HG03097 (cell line): ENCODE measurements at regions not wholly inside any gene's neighbourhood (a gene's known extent, or its start where the extent isn't known, plus 50 kb on each side); places are given as distances from the start of the nearest gene placed in this dataset.
"Not testable (repeated sequence)": the region's sequence is repeated elsewhere in the genome, so short reads cannot be mapped to it uniquely, and the experiment has no call there.

ENCODE experiments used
- ATAC-seq: cut with Tn5 transposase; IDR thresholded peaks from one replicate; pipeline ENCODE4 v1.9.1; 2021; ENCODE audit not compliant: unreplicated experiment, low FRiP score

DNA sequence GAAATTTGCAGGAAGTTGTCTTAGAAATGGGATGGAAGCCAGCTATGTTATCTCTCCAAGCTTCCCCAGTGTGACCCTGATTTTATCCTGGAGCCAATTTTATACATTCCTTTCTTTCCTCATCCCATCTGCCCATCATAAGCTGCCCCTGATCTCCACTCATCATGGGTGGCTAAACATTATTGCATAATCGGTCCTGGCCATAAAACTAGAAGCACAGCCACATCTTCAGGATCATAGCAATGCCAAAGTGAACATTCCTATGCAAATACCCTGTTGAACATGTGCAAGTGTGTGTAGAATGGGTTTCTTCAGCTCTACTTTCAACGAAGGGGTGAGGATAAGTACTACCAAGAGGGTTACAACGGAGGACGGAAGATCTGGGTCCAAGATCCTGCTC lies 50.6 kb upstream of the COG2 start:
- ATAC-seq = no peak

DNA sequence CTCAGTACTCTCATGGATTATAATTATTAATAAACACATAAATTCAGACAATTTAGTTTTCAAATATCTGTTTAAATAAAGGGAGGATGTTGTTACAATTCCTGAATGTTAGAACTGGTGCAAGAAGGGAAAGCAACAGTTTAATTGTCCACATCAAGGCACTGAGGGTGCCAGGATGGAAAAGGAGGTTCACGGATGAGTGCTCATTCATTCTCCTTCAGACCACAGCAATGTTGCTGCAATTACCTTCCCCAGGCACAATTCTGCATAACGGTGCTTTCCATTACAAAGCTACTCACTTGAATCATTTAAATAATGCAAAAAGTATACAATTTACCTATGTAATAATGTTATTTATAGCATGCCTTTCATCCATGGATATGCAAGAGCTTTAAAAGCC lies 52.3 kb upstream of the COG2 start:
- ATAC-seq = no peak

DNA sequence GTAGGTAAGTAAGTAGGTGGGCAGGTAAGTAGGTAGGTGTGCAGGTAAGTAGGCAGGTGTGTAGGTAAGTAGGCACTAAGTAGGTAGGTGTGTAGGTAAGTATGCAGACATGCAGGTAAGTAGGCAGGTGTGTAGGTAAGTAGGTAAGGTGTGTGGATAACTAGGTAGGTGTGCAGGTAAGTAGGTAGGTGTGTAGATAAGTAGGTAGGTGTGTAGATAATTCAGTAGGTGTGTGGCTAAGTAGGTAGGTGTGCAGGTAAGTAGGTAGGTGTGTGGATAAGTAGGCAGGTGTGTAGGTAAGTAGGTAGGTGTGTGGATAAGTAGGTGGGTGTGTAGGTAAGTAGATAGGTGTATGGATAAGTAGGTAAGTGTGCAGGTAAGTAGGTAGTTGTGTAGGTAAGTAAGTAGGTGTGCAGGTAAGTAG lies 53.9 kb upstream of the COG2 start:
- ATAC-seq = no peak

DNA sequence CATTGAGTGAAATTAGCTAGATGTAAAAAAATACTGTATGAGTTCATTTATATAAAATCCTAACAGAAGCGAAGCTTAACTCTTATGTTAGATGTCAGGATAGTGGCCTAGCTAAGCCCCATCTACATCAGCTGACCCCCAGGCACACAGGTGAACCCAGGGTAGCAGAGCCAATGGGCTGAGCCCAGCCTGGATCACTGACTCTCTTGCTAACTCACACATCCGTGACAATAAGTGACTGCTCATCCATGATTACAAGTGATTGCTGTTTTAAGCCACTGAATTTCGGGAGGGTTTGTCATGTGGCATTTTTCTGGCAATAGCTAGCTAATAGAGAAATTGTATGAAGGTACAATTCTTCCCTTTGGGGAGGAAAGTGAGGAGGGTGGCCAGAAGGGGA lies 55.2 kb upstream of the COG2 start:
- no peak for ATAC-seq

DNA sequence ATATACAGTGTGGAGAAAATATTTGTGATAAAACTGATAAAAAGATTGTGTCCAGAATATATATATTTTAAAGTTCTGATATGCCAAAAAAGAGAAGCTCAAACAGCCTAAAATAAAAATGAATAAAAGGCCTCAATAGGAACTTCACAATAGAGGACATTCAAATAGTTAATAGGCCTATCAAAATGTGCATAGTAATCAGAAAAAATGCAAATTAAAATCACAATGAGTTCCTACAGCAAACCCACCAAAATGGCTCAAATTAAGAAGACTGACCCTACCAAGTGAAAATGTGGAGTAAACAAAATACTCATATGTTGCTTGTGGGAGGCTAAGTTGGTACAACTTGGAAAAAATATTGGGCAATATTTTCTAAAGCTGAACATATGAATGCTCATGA lies 57.6 kb upstream of the COG2 start:
- ATAC-seq = no peak

DNA sequence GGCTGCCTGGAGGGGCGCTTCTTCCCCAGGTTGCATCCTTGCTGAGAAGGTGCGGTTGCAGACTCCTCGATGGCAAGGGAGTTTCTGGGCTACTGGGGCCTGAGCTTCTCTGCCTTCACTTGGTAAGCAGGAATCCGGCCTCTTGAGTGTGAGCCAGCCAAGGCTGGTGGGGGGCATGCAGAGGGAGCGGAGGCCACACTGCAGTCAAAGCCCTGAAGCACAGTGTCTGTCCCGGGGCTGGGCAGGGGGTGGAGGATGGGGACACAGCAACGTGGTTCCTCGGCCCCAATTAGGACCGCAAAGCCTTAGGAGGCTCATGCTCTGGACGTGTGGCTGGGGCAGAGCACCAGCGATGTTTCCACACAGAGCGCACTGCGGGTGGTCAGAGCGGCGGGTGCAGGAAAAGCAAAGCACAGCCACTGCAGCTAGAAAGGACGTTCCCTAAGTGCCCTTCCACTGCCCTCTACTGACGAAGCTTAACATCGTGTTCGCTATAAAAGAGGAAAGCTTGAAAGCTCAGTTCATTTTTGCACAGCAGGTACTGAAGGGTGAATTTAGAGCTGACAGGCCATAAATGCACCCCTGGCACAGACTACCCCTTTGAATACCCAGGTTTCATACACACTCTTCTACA lies 60.7 kb upstream of the COG2 start:
- ATAC-seq = no peak

DNA sequence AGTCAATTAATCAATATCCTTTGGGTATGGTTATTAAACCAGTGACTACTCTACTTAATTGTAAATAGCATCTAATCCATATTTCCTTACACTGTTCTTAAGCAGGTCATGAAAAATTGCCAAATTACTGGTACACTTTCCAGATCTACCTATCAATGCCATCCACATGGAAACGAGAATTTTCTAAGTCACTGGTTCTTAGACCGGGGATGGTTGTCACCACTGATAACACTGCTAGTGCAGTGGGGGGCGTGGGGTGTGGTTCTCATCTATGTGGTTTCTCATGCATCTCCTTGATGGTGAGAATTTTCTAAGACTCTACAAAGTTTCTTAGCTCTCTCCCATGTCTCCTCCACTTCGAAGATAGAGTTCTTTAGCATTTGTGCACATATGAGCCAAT lies 63.7 kb upstream of the COG2 start:
- ATAC-seq = no peak

DNA sequence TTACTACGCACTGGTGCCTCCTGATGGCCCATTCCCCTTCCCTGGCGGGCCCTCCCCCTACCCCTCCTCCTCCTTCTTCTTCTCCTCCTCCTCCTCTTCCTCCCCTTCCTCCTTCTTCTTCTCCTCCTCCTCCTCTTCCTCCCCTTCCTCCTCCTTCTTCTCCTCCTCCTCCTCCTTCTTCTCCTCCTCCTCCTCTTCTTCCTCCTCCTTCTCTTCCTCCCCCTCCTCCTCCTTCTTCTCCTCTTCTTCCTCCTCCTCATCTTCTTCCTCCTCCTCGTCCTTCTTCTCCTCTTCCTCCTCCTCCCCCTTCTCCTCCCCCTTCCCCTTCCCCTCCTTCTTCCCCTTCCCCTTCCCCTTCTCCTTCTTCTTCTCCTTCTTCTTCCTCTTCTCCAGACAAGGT lies 64.7 kb upstream of the COG2 start:
- no peak for ATAC-seq

DNA sequence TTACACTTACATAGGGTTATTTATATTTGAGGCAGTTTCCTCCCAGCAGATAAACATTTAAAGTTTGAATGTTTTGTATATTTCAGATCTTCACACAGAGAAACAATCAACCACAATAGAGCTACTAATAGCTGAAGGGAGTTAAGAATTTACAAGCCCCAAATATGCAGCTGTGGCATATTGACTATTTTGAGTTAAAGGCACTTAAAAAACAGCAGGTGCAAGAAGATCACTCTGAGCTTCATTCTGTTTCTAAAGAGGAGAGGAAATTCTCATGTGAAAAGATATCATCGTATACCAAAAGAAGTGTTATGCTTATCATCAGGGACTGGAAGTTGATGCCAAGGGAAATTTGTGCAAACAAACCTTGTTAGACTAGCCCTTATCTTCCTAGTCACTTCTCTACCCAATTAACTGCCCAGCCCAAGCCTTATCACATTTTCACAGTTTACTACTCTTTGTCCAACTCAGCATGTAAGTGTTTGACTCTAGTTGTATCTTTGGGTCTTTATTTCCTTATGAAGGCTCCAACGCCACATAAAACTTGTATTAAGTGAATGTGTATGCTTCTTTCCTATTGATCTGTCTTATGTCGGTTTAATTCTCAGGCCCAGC lies 66.3 kb upstream of the COG2 start:
- no peak for ATAC-seq

DNA sequence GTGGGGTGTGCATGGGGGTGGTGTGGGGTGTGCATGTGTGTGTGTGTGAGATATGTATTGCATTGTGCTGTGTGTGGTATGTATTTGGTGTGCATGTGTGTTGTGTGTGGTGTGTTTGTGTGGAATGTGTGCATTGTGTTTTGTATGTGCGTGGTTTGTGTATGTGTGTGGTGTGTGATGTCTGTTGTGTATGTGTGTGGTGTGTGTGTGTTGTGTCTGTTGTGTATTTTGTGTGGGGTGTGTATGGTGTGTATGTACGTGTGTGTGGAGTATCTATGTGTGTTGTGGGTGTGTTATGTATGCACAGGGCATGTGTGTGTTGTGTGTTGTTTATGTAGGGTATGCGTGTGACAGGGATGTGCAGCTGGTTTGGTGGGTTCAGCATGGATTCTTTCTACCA lies 67.8 kb upstream of the COG2 start:
- no peak for ATAC-seq

DNA sequence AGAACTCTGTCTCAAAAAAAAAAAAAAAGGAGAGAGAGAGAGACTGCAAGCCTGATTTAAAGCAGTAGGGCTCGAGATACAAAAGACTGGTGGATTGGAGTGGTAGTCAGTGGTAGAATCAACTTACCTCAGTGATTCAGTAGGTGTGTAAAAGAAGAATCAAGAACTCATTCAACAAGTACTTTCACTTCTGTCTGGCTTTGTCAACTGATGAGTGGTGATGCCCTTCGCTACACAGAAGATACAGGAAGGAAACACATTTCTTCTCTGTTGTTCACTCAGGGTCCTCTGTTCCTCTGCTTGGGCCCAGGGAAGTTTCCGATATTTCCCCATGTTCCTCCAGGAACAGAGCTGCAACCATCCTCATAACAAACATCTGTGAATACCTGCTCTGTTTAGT lies 68.6 kb upstream of the COG2 start:
- no peak for ATAC-seq

DNA sequence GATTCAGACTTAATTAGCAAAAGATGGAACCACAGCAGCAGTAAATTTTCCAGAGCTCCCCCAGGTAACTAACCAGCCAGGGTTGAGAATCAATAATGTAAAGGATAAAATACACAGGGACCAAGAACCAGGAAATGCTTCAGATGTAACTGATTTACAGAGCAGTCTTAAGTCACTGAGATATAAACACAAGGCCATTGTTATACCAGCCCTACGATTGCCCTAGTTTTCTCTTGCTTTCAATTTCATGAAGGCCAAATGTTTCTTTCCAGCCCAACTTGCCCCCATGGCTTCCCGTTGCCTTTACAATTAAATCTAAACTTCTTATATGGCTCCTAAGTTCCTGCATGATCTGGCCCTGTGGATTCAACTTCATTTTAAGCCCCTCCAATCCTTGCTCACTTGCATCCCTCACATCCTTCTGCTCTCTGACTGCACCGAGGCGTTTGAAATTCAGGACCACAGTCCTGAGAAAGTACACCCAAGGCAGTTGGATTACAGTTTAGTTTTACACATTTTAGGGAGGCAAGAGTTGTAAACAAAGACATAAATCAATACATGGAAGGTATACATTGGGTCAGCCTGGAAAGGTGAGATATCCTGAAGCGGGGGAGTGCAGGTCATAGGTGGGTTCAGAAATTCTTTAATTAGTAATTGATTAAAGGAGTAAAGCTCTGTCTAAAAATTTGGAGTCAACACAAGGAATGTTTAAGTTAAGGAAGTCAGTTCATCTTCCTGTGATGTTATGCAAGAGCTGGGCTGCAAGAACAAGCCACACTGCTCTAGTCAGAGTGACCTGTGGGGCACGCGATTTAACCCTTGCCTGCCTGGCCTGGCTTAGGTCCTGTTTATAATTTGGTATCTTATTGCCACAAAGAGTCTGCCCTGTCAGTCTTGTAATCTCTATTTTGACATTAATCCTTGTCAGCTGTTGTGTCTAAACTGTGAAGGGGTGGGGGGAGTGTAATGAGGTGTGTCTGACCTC lies 69.9 kb upstream of the COG2 start:
- no peak for ATAC-seq

DNA sequence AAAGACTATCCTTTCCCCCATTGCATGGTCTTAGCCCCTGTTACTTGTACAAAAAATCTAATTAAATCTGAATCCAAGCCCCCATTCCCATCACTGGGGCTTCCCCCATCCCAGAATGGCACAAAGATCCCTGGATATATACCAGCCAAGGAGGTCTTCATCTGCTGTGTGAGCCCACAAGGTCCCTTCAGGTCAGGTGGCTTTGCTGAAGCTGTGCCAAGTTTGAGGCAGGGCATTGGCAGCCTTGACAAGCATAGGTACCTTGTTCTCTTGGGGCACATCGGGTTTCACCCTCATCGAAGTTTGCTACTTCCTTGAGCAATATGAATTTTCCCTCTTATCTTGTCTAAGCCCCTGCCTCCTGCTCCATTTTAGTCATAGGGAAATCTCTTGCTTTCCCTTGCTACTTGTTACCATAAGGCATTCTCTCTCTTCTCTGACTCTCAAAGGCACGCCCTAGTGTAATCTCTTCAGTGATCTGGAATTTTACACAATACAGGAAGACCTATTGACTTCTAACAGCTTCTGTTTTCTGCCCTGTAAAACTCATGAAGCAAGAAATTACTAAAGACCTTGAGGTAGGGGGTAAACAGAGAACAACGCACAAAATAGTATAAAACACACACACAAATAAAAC lies 71.4 kb upstream of the COG2 start:
- ATAC-seq = no peak

DNA sequence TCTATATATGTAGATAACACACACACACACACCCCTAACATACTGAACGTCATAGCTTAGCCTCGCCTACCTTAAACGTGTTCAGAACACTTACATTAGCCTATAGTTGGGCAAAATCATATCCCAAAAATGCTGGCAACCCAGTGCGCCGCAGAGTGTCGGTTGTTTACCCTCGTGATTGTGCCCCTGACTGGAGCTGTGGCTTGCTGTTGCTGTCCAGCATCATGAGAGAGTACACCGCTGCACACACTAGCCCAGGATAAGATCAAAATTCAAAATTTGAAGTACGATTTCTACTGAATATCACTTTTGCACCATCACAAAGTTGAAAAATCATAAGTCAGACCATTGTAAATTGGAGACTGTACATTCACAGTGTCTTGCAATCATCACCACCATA lies 73.1 kb upstream of the COG2 start:
- ATAC-seq = no peak

DNA sequence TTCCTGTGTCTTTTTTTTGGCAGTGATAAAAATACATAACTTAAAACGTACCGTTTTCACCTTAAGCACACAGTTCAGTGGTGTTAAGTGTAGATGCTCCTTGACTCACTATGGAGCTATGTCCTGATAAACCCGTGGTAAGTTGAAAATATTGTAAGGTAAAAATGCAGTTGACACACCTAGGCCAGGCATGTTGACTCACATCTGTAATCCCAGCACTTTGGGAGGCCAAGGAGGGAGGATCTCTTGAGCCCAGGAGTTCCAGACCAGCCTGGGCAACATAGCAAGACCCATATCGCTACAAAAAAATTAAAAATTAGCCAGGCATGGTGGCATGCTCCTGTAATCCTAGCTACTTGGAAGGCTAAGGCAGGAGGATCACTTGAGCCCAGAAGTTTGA lies 73.6 kb upstream of the COG2 start:
- no peak for ATAC-seq

DNA sequence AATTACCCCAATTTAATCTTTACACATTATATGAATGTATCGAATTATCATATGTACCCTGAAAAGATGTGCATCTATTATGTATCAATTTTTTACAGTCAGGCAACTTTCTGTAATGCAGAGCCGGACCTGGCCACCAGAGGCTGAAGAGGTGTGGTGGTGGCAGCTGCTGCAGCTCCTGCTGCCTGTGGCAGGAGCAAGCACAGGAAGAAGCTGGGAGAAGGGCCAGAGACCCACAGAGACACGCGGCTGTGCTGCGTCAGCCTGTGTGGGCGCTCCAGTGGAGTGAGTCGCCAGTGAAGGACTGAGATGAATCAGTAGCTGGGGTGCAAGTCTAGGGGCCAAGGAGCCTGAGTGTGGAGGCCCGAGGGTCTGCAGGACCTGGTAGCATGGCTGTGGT lies 74.3 kb upstream of the COG2 start:
- ATAC-seq = no peak

DNA sequence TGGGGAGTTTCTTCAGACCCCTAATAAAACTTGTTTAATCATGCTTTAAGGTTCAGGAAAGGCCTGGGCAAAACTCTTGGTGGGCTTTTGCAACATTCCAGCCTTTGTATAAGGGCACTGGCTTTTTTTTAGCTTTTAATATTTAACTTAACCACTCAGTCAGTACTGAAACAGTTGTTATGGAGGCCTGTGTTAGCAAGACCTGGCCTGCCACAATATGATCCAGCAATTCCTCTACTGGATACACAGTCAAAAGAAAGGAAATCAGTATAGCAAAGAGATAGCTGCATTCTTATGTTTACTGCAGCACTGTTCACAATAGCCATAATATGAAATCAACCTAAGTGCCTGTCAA lies 75.1 kb upstream of the COG2 start:
- no peak for ATAC-seq

DNA sequence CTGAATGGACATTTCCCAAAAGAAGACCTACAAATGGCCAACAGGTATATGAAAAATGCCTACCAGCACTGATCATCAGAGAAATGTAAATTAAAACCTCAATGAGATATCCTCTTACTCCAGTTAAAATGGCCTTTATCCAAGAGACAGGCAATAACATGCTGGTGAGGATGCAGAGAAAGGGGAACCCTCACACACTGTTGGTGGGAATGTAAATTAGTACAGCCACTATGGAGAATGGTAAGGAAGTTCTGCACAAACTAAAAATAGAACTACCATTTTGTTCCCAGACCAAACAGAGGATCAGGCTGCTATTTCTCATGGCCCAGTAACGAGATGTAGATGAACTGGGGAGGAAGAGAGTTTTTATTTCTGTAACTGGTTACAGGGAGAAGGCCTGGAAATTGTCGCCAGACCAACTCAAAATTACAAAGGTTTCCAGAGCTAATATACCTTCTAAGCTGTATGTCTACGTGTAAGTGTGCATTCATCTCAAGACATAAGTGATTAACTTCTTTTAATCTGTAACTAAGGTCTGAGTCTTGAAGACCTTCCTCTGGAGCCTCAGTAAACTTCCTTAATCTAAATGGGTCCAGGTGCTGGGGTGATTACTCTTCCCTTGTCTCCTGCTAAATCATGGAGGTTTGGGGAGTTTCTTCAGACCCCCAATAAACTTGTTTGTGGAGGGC lies 75.6 kb upstream of the COG2 start:
- ATAC-seq = not testable (repeated sequence)

DNA sequence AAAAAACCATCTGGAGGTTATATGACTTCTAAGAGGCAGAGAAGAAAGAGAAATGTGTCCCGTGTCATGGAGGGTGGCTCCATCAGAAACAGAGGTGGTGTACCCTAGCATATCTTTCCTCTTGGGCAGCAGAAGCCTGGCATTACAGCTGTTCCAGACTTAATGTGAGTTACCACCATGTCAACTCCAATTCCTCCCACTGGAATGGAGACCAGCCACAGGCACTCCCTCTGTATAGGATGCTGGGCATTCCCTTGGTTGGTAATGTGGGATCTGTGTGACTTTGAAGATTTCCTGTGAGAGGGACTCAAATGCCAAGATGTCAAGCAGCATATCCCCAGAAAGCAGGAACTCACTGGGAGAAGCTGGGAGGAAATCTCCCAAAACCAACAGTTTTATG lies 77.1 kb upstream of the COG2 start:
- no peak for ATAC-seq

DNA sequence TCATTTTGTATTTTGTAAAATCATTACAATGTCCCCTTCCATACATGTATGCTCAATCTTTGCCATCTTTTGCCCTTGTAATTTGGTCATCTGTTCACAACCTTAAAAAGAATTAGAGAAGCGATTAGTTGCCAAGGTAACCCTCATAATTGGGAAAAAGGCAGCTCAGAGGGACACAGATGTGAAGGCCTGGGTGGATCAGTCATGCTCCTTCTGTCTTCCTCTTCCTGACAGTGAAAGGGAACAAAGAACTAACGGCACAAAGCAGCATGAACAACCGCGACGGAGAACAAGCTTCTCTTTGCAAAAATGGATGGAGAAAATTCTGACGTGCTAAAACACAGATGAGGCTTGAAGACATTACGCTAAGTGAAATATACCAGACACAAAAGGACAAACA lies 78.7 kb upstream of the COG2 start:
- no peak for ATAC-seq

DNA sequence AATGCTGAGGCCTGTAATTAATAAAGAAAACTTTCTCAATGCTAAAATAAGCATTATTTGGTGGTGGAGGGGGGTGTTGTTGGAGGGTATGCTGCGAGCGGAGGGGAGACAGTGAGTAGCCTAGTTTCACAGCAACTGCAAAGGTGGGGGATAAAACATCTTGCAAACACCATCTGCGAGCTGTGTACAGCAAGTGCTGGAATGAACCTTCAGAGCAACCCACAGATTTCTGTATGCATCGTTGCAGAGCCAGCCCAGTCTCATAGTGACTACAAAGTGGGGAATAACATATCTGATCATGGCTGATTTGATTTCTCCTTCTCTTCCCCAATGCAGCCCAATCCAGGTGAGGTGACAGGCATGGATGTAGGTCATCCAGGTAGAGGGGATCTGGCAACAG lies 80.7 kb upstream of the COG2 start:
- ATAC-seq = no peak
